ENCODE measurements at regions not wholly inside any gene's neighbourhood (a gene's known extent, or its start where the extent isn't known, plus 50 kb on each side); places are given as distances from the start of the nearest gene placed in this dataset.

DNA sequence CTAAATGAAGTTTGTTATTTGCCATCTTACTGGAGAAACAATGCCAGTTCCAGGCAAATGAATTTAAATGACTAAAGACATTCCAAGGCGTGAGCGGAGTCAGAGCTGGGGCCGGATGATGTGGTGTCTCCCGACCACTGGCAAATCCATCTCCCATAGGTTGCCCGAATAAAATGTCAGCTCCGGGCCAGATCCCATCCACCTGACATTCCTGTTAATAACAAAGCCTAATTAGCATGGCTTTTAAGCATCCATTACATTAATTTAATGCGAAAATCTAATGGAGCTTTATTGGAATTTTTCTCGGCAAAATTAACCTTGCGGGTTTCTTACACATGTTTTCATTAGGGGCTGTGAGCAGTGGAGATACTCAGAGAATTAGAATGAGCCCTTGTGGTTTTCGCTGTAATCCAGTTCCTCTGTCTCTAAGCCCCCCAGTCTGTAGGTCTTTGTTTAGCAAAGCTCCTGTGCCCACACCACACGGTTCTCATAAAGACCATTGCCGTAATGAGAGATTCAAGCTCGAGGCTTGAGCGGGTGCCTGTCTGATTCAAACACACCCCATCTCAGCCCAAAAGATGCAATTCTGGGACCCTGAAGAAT lies 123.3 kb downstream of the CCT6B start:
- no peaks in the 10 kb centered on the region for H3K9me3 Mint-ChIP-seq (ENCODE audit: unreplicated experiment)

GRCh38 chr17:34832376-34832775 lies 128.9 kb downstream of the CCT6B start:
- H3K9me3 Mint-ChIP-seq (ENCODE audit: unreplicated experiment): no peaks in the 10 kb centered on the region
- H3K4me3 Mint-ChIP-seq (ENCODE audit: unreplicated experiment): no peak overlapping the region
- no peak overlapping the region for H3K27ac Mint-ChIP-seq (ENCODE audit: unreplicated experiment)
- no peaks in the 10 kb centered on the region for H3K36me3 Mint-ChIP-seq (ENCODE audit: low read depth, unreplicated experiment)
- TF ChIP-seq, protein P1, sequence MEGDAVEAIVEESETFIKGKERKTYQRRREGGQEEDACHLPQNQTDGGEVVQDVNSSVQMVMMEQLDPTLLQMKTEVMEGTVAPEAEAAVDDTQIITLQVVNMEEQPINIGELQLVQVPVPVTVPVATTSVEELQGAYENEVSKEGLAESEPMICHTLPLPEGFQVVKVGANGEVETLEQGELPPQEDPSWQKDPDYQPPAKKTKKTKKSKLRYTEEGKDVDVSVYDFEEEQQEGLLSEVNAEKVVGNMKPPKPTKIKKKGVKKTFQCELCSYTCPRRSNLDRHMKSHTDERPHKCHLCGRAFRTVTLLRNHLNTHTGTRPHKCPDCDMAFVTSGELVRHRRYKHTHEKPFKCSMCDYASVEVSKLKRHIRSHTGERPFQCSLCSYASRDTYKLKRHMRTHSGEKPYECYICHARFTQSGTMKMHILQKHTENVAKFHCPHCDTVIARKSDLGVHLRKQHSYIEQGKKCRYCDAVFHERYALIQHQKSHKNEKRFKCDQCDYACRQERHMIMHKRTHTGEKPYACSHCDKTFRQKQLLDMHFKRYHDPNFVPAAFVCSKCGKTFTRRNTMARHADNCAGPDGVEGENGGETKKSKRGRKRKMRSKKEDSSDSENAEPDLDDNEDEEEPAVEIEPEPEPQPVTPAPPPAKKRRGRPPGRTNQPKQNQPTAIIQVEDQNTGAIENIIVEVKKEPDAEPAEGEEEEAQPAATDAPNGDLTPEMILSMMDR (IDR thresholded peaks at IDR 0.05; ENCODE audit: unreplicated experiment): no peak
- H3K4me1 Mint-ChIP-seq (ENCODE audit: unreplicated experiment): peaks cover 7% of the 10 kb centered on the region
- DNase-seq (ENCODE audit: low spot score): no peak
- H3K27me3 Mint-ChIP-seq (ENCODE audit: unreplicated experiment): no peaks in the 10 kb centered on the region

More for the DNA sequence above, 123.3 kb downstream of the CCT6B start:
- H3K36me3 Mint-ChIP-seq (ENCODE audit: low read depth, unreplicated experiment): no peaks in the 10 kb centered on the region
- H3K27ac Mint-ChIP-seq (ENCODE audit: unreplicated experiment): no peak overlapping the region
- peaks cover 12% of the 10 kb centered on the region for H3K4me1 Mint-ChIP-seq (ENCODE audit: unreplicated experiment)
- H3K27me3 Mint-ChIP-seq (ENCODE audit: unreplicated experiment): peaks cover 4% of the 10 kb centered on the region
- TF ChIP-seq, protein P1 (IDR thresholded peaks at IDR 0.05; ENCODE audit: unreplicated experiment): no peak
- no peak for DNase-seq (ENCODE audit: low spot score)
- H3K4me3 Mint-ChIP-seq (ENCODE audit: unreplicated experiment): no peak overlapping the region

DNA sequence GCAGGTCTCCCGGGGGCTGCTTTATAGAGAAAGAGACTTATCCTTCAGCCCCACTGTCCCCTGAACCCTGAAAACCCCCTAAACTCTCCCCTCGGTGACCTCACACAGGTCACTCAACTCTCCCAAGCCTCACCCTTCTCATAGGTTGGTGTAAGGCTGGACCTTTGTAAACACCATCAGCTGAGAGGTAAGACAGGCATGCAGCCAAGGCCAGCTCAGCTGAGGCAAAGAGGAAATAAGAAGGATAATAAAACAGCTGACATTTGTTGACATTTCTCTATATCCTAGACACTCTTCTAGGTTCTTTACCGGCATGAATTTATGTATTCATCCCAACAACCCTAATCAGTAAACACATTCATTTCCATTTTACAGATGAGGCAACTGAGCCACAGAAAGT lies 134.3 kb downstream of the CCT6B start:
- Mint-ChIP-seq H3K4me1 (ENCODE audit: unreplicated experiment) (peaks cover 4% of the 10 kb centered on the region), H3K27ac (ENCODE audit: unreplicated experiment) (no peak overlapping the region), H3K4me3 (ENCODE audit: unreplicated experiment) (no peak overlapping the region), H3K36me3 (ENCODE audit: low read depth, unreplicated experiment) (no peaks in the 10 kb centered on the region), H3K27me3 (ENCODE audit: unreplicated experiment) (no peaks in the 10 kb centered on the region), H3K9me3 (ENCODE audit: unreplicated experiment) (no peaks in the 10 kb centered on the region)
- no peak for DNase-seq (ENCODE audit: low spot score)
- TF ChIP-seq, protein P1 (IDR thresholded peaks at IDR 0.05; ENCODE audit: unreplicated experiment): no peak

DNA sequence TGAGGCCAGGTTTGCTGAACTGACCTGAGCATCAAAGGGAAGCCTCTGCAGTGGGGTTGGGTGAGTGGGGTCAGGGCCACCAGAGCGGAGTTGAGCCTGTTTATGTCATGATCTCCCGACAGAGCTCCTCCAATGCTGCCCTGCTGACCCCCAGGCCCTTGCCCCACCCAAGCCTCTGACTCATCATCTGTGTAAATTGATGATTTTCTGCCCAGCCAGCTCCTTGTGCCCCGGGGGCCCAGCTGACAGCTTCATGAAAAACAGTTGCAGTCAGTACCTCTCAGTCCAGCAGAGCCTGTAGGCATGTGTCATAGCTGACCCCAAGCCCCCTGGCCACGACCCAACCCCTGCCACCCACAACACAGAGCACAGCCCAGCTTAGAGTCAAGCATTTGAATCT lies 134.9 kb downstream of the CCT6B start:
- Mint-ChIP-seq H3K27me3 (ENCODE audit: unreplicated experiment) (no peaks in the 10 kb centered on the region), H3K27ac (ENCODE audit: unreplicated experiment) (no peak overlapping the region), H3K36me3 (ENCODE audit: low read depth, unreplicated experiment) (no peaks in the 10 kb centered on the region), H3K9me3 (ENCODE audit: unreplicated experiment) (no peaks in the 10 kb centered on the region), H3K4me3 (ENCODE audit: unreplicated experiment) (no peak overlapping the region), H3K4me1 (ENCODE audit: unreplicated experiment) (peaks cover 6% of the 10 kb centered on the region)
- TF ChIP-seq, protein P1 (IDR thresholded peaks at IDR 0.05; ENCODE audit: unreplicated experiment): no peak
- DNase-seq (ENCODE audit: low spot score): no peak

GRCh38 chr17:34825884-34826283 lies 135.4 kb downstream of the CCT6B start:
- Mint-ChIP-seq H3K27me3 (ENCODE audit: unreplicated experiment) (no peaks in the 10 kb centered on the region), H3K4me3 (ENCODE audit: unreplicated experiment) (no peak overlapping the region), H3K36me3 (ENCODE audit: low read depth, unreplicated experiment) (no peaks in the 10 kb centered on the region), H3K27ac (ENCODE audit: unreplicated experiment) (no peak overlapping the region), H3K4me1 (ENCODE audit: unreplicated experiment) (peaks cover 11% of the 10 kb centered on the region), H3K9me3 (ENCODE audit: unreplicated experiment) (no peaks in the 10 kb centered on the region)
- TF ChIP-seq, protein P1 (IDR thresholded peaks at IDR 0.05; ENCODE audit: unreplicated experiment): no peak
- DNase-seq (ENCODE audit: low spot score): no peak

Measured in endothelial cell (in vitro differentiated cells).